KBM-7 (cell line): ENCODE measurements at regions not wholly inside any gene's neighbourhood (a gene's known extent, or its start where the extent isn't known, plus 50 kb on each side); places are given as distances from the start of the nearest gene placed in this dataset.
"Not testable (repeated sequence)": the region's sequence is repeated elsewhere in the genome, so short reads cannot be mapped to it uniquely, and the experiment has no call there.

Experiments
- DNase-seq: peaks from one replicate; pipeline ENCODE4 v3.0.0-alpha.2; 2015
- in situ Hi-C: fragments of 300-500 bp; cut with MboI; formaldehyde crosslinking; loops from 2 replicates; pipeline ENCODE4 v1.14.3; 2020; ENCODE audit warnings: low sequenced_read_pairs, low pct_unique_long_range_greater_than_20kb, mixed read lengths

- no peak for DNase-seq
- in situ Hi-C loops, result no loop called here
Observed at GRCh38 chr2:138066139-138066806, 102.0 kb downstream of the HNMT start.

- no peak for DNase-seq
- in situ Hi-C loops, result no loop called here
Observed at GRCh38 chr2:138066841-138067240, 102.6 kb downstream of the HNMT start.

GRCh38 chr2:138068669-138069068 lies 104.4 kb downstream of the HNMT start:
- DNase-seq, result not testable (repeated sequence)

GRCh38 chr2:138071042-138071719 lies 106.9 kb downstream of the HNMT start:
- DNase-seq, in situ Hi-C loops: not testable (repeated sequence)

More at GRCh38 chr2:138068669-138069068, 104.4 kb downstream of the HNMT start:
- in situ Hi-C loops, result not testable (repeated sequence)

GRCh38 chr2:138071720-138072719 lies 107.7 kb downstream of the HNMT start:
- no peak for DNase-seq
- in situ Hi-C loops, result no loop called here

GRCh38 chr2:138078153-138078552 lies 113.9 kb downstream of the HNMT start:
- no peak for DNase-seq
- in situ Hi-C loops, result no loop called here

GRCh38 chr2:138079976-138080375 lies 115.7 kb downstream of the HNMT start:
- DNase-seq, result no peak
- in situ Hi-C loops, result no loop called here

- no peak for DNase-seq
- in situ Hi-C loops, result no loop called here
Observed at GRCh38 chr2:138081225-138082073, 117.2 kb downstream of the HNMT start.

- DNase-seq, result no peak
Observed at GRCh38 chr2:138084206-138084605, 119.9 kb downstream of the HNMT start.

GRCh38 chr2:138085441-138085840 lies 121.2 kb downstream of the HNMT start:
- DNase-seq, in situ Hi-C loops: not testable (repeated sequence)

More at GRCh38 chr2:138084206-138084605, 119.9 kb downstream of the HNMT start:
- in situ Hi-C loops, result no loop called here

GRCh38 chr2:138086576-138086975 lies 122.3 kb downstream of the HNMT start:
- in situ Hi-C loops, result no loop called here
- DNase-seq, result no peak

GRCh38 chr2:138087751-138088593 lies 123.7 kb downstream of the HNMT start:
- in situ Hi-C loops, result no loop called here
- no peak for DNase-seq

GRCh38 chr2:138090330-138090729 lies 126.1 kb downstream of the HNMT start:
- peak; percentile 66 for DNase-seq
- in situ Hi-C loops, result no loop called here

- in situ Hi-C loops, result no loop called here
- DNase-seq, result no peak
Observed at GRCh38 chr2:138093455-138093854, 129.2 kb downstream of the HNMT start.

- DNase-seq, result no peak
- in situ Hi-C loops, result no loop called here
Observed at GRCh38 chr2:138094031-138094430, 129.8 kb downstream of the HNMT start.

- no peak for DNase-seq
Observed at GRCh38 chr2:138095336-138095735, 131.1 kb downstream of the HNMT start.

GRCh38 chr2:138099288-138099687 lies 135.0 kb downstream of the HNMT start:
- in situ Hi-C loops, DNase-seq: not testable (repeated sequence)

More at GRCh38 chr2:138095336-138095735, 131.1 kb downstream of the HNMT start:
- in situ Hi-C loops, result no loop called here

GRCh38 chr2:138101718-138102117 lies 137.4 kb downstream of the HNMT start:
- DNase-seq, result no peak
- in situ Hi-C loops, result no loop called here
